H54 (cell line): ENCODE measurements at regions not wholly inside any gene's neighbourhood (a gene's known extent, or its start where the extent isn't known, plus 50 kb on each side); places are given as distances from the start of the nearest gene placed in this dataset.

Experiments used
- DNase-seq: peaks from one replicate; pipeline ENCODE4 v3.0.0; 2011; ENCODE audit warnings: low spot score, mixed read lengths; ENCODE audit not compliant: insufficient read length
- FAIRE-seq: peaks from 3 replicates; lab custom pipeline; 2011; peaks lifted over from hg19 to GRCh38; lab: Jason Lieb, UNC
- POLR2A ChIP-seq: IDR thresholded peaks from 2 replicates; pipeline ENCODE4 v1.6.1; 2011; ENCODE audit warnings: low read depth, mild to moderate bottlenecking, low read length

DNA sequence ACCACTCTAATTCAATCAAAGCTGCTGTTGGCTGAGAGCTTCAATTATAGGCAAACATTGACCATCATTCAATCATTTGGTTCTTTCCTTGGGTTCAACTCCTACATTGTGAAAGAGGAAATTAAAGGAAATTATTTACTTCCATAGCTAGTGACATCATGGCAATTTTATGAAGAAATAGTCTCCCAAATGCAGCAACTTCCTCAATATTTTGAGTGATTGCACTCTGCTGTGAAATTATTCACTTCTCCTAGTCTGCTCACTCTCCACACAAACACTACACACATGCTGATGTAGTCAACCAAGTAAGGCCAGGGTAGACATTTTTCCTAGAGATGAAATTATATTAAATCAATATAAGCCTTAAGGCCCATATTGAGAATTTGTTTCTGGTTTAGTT, 86.7 kb upstream of the NCKAP5 start:
- no peak for TF ChIP-seq POLR2A
- FAIRE-seq (no peak), DNase-seq (no peak)

GRCh38 chr2:133655610-133656009, 87.3 kb upstream of the NCKAP5 start:
- no peak for TF ChIP-seq POLR2A
- DNase-seq = no peak
- FAIRE-seq = no peak

GRCh38 chr2:133657591-133657990, 89.3 kb upstream of the NCKAP5 start:
- TF ChIP-seq POLR2A = no peak
- FAIRE-seq (no peak), DNase-seq (no peak)

DNA sequence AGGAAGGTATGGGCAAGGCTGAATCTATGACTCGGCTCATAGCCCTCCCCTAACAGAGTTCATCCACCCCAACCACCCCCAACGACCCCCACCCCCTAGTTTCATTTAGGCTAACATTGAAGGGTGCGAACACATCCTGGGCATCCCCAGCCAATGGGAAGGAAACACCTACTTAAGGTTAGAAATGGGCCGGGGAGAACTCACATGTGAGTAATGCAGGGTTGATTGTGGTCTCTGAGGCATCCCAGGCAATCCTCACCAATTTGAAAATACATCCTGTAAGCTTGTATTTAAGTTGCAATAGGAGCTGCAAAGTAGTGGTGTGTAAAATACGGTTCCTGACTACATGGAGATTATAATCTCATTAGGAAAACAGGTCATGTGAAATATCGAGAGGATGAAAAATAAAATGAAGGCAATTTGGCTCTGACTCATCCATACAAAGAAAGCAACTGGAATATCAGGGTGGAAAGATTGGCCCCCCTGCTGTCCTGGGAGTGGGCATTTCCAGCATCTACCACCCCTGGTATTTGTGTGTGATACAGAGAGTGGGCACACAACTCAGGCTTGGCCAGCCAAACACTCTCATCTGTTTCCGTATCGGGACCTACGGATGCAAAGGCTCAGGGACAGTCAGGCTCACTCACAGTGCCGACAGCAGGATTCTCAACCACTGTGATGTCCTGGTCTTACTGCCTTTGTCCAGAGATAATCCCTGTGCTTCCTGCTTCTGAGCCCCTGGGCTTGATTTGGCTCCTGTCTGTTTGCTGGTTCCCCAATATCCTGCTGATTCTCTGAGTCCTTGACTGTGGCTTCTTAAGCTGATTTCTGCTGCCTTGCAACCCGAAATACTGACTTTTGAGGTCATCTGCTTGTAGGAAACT, 90.0 kb upstream of the NCKAP5 start:
- TF ChIP-seq POLR2A = no peak
- no peak for FAIRE-seq
- no peak for DNase-seq

DNA sequence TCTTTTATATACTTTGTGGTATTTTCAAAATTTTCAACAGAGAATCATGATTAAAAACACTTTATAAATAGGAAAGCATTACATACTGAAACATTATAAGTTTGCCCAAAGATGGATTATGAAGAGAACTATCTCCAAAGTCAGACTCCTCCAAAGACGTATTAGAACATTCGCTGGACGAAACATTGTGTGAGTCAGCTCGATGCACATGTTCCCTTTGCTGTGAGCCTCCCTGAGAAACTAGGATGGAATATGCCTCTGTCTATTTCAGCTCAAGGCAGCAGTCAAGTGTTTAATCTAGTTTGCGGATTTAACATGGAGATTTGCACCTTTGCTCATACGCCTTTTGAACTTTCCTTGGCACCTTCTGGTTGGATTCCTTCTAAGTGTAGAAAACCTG, 92.2 kb upstream of the NCKAP5 start:
- DNase-seq (no peak), FAIRE-seq (no peak)
- no peak for TF ChIP-seq POLR2A

DNA sequence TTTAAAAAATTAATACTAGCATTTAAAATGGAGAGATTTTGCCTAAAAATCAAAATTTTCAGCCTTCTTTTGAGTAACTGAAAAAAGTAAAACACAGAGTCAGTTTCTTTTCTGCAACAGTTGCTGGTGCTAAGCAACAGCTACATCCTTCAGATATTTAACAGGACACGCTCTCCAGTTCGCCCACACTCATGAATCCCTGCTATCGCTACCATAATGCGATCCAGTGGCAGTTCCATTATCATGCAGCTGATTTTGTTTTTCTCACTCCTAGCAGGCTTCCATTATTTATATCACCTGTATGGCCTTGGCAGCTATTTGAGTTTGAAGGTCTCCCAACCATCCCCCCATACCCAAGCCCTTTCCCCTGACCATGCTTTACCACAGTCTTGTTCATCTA, 93.1 kb upstream of the NCKAP5 start:
- TF ChIP-seq POLR2A = no peak
- DNase-seq = no peak
- FAIRE-seq = no peak

DNA sequence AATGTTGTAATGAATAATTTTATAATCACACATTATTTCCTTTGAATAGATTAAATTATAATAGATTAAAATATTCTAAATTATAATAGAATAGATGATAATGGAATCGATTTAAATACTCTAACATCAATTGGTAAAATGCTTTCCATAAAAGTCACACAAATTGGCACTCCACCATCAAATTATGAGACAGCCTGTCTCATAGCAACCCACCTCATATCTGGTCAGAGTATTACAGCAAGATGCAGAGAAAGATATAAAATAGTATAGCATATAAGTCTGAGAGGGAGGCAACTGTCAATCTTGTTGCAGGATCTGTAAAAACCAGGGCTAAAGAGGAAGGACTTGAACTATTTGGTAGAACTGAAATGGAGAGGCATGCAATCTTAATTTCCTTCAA, 98.4 kb upstream of the NCKAP5 start:
- no peak for TF ChIP-seq POLR2A
- FAIRE-seq = no peak
- no peak for DNase-seq

DNA sequence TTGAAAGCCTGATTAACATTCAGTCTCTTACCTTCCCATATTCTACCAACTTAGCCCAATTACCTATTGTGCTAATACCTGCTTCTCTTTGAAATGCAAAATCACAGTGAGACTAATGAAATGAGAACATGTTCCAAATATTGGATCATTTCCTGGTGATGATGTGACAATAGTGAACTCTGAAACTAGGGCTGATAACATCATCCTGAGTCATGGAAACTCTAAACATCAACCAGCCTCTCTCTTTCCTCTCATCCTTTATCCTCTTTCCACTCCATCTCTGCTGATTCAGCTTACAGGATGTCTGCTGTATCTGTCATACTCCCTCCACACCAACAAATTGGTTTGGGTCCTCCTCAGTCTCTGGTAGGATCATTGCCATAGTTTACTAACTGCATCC, 98.8 kb upstream of the NCKAP5 start:
- no peak for DNase-seq
- TF ChIP-seq POLR2A = no peak
- peak; percentile 78 for FAIRE-seq

DNA sequence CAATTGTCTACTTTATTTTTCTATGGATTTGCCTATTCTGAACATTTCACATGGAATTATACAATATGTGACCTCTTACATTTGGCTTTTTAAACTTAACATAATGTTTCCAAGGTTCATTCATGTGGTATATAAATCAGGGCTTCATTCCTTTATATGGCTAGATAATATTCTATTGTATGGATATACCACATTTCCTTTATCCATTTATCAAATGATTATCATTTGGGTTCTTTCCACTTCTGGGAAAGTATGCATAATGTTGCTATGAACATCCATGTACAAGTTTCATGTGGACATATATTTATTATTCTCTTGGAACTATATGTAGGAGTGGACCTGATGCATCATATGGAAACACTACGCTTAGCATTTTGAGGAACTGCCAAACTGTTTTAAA, 99.7 kb upstream of the NCKAP5 start:
- no peak for TF ChIP-seq POLR2A
- DNase-seq (no peak), FAIRE-seq (no peak)

- TF ChIP-seq POLR2A = no peak
- DNase-seq = no peak
- no peak for FAIRE-seq
These were observed 100.3 kb upstream of the NCKAP5 start for GRCh38 chr2:133668547-133668946.

DNA sequence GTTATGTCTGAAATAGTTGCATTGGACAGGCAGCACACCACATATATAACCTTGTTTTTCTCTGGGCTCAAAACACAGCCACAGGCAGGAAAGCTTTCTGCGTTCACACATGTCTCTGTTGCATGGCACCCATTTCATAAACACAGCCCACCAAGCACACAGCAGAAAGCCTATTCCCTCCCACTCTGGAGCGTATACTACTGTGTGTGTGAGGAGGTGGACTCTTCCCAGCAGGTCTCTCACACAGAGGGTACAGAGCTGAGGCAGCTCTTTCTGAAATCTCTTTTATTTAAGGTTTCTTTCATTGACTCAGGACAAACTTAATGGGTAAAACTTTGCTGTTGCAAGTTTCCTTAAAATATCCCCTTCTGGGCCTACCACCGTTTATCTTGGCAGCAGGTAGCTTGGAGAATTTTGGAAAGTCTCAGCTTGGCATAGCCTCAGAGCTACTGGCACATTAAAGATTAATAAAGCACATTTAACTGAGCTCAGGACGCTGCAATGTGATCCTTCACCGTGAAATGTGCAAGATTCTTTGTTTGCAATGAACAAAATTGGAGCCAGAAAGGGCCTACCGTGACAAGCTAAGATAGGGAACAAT, 105.1 kb upstream of the NCKAP5 start:
- DNase-seq = no peak
- FAIRE-seq = no peak
- no peak for TF ChIP-seq POLR2A

DNA sequence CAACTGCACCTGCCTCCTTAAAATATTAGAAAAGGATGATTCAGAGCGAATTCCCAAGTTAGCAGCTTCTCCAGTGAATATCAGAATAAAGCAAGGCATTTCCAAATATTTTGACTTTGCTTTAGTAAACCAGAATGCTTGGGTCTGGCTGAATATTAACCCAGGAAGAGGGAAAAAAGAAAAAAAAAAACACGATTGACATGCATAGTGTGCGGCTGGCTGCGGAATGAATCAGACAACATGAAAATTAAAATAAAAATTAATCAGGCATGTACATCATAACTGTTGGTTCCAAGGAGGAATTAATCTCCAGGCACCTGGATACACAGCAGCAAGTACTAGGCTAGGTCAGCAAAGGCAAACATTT, 105.8 kb upstream of the NCKAP5 start:
- DNase-seq (no peak), FAIRE-seq (no peak)

GRCh38 chr2:133674433-133675331, 106.4 kb upstream of the NCKAP5 start:
- FAIRE-seq (no peak), DNase-seq (no peak)
- TF ChIP-seq POLR2A = no peak

More for the DNA sequence above, 105.8 kb upstream of the NCKAP5 start:
- TF ChIP-seq POLR2A = no peak

- TF ChIP-seq POLR2A = no peak
- no peak for DNase-seq
These were observed 108.3 kb upstream of the NCKAP5 start for GRCh38 chr2:133676392-133677130.

More at GRCh38 chr2:133676392-133677130, 108.3 kb upstream of the NCKAP5 start:
- FAIRE-seq = no peak
